ENCODE measurements at regions not wholly inside any gene's neighbourhood (a gene's known extent, or its start where the extent isn't known, plus 50 kb on each side); places are given as distances from the start of the nearest gene placed in this dataset.

DNA sequence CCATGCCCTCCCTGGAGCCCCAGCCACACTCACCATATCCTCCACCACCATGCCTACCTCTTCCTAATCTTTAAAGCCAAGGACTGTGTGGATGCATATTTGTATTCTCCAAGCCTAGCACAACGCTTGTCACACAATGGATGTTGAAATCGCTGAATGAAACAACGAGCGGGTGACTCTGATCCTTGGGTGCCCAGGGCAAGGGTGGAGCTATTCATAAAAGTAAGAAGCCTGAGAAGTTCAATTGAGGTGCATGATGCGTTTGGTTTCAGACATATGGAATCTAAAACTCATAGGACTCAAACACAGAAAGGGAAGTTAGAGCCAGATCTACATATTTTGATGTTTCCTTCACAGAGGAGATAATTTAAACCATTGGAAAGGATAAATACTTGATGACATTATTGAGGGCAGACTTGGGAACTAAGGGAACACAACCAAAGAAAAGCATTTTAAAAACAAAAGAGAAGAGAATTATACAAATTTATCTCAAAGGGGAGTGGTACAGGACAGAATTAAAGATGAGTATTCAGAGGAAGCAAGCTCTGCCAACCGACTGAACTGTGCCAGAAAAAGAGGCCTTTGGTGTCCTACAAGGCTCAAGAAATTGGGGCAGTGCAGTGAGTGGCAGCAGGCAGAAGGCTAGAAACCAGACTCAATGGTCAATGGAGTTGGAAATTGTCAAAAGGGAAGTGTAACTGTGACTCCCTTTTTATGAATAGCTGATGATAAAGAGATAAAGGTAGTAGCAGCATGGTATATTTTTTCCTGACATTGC is 200.6 kb upstream of the NCKAP5 start:
- TF ChIP-seq CHD1 (IDR thresholded peaks at IDR 0.05; ENCODE audit: low read depth, low read length): no peak
- no peak for TF ChIP-seq POLR2A (IDR thresholded peaks at IDR 0.05; ENCODE audit: low read depth, low read length)
- TF ChIP-seq, protein P1, sequence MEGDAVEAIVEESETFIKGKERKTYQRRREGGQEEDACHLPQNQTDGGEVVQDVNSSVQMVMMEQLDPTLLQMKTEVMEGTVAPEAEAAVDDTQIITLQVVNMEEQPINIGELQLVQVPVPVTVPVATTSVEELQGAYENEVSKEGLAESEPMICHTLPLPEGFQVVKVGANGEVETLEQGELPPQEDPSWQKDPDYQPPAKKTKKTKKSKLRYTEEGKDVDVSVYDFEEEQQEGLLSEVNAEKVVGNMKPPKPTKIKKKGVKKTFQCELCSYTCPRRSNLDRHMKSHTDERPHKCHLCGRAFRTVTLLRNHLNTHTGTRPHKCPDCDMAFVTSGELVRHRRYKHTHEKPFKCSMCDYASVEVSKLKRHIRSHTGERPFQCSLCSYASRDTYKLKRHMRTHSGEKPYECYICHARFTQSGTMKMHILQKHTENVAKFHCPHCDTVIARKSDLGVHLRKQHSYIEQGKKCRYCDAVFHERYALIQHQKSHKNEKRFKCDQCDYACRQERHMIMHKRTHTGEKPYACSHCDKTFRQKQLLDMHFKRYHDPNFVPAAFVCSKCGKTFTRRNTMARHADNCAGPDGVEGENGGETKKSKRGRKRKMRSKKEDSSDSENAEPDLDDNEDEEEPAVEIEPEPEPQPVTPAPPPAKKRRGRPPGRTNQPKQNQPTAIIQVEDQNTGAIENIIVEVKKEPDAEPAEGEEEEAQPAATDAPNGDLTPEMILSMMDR (conservative IDR thresholded peaks at IDR 0.05; ENCODE audit: low read depth, low read length): no peak
- TF ChIP-seq FOS (IDR thresholded peaks at IDR 0.05; ENCODE audit: low read depth, low read length): no peak
